T-helper 17 cell (primary cell): ENCODE measurements at regions not wholly inside any gene's neighbourhood (a gene's known extent, or its start where the extent isn't known, plus 50 kb on each side); places are given as distances from the start of the nearest gene placed in this dataset.

ENCODE experiments used
- ATAC-seq: fragments of 150-1000 bp; cut with Tn5 transposase; 2 replicates; pipeline ENCODE4 v1.10.0; 2021; ENCODE audit warnings: mild to moderate bottlenecking, moderate library complexity
- DNase-seq, 3 donors: peaks; one replicate each; pipeline versions ENCODE4 v3.0.0 to v3.0.0-alpha.2; 2020 to 2021
- H3K9me3 ChIP-seq: one replicate; pipeline ENCODE4 v1.7.0; 2013; ENCODE audit warnings: low read length, mild to moderate bottlenecking; ENCODE audit not compliant: control insufficient read depth, poor library complexity, severe bottlenecking
- H3K27ac Mint-ChIP-seq: one replicate; pipeline ENCODE4 v1.8.0; 2022; ENCODE audit warnings: mild to moderate bottlenecking, moderate library complexity, mixed read lengths
- H3K27me3 Mint-ChIP-seq: one replicate; pipeline ENCODE4 v1.8.0; 2022; ENCODE audit warnings: mixed read lengths
- H3K36me3 Mint-ChIP-seq: one replicate; pipeline ENCODE4 v1.8.0; 2022; ENCODE audit warnings: low read depth, mixed read lengths
- H3K4me1 Mint-ChIP-seq: one replicate; pipeline ENCODE4 v1.8.0; 2022; ENCODE audit warnings: mild to moderate bottlenecking, mixed read lengths
- H3K4me3 Mint-ChIP-seq: one replicate; pipeline ENCODE4 v1.8.0; 2022; ENCODE audit warnings: mild to moderate bottlenecking, moderate library complexity, mixed read lengths

DNA sequence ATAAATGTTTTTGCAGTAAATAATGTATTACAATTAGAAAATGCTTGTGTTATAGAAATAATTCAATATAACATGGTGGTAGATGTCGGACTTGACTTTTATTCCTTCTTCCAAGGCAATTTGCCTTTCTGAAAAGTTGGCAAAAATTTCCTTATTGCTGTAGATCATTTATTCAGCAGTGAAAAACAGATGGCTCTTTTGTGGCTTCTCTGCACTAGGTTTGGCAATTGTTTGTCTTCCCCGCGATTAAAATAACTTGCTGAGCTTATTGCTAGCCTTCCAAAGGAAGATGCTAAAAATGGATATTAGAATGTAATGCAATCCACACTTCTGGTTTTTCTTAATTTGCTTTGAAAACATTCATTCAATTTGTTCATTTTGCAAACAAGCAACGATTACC lies 1977.9 kb upstream of the ADGRL3 start:
- no peaks in the 10 kb centered on the region for H3K27me3 Mint-ChIP-seq
- no peaks in the 10 kb centered on the region for H3K9me3 ChIP-seq
- no peaks in the 10 kb centered on the region for H3K4me1 Mint-ChIP-seq
- H3K4me3 Mint-ChIP-seq = no peak overlapping the region
- DNase-seq (no peak), ATAC-seq (no peak)
- no peaks in the 10 kb centered on the region for H3K36me3 Mint-ChIP-seq
- no peak overlapping the region for H3K27ac Mint-ChIP-seq

DNA sequence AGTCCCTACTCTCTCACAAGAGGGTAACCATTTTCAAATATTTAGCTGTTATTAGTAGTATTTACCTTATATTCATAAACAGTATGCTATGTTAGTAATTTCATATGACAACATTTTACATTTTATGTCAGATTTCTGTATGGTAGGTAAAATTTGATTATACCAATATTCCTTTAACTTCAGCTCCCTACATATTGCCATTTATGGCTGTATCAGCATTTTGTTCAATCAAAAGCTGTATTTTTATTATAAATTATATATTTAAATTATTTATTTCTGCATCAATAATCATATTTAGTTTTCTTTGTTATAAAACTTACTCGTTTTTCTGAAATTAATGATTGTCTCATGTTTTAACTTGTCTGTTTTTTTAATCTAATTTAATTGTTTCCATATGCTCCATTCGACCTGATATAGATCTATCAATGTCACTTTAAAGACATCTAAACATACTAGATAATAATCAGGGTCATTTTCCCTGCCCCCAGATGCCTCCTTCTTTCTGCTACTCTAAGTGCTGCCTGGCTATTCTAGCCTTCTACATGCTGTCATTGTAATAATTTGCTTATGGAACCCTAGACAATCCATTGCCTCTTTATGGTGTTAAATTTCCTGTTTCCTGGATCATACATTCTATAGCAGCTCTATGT lies 1976.7 kb upstream of the ADGRL3 start:
- Mint-ChIP-seq H3K4me1 (no peaks in the 10 kb centered on the region), H3K27me3 (no peaks in the 10 kb centered on the region), H3K4me3 (no peak overlapping the region), H3K27ac (no peak overlapping the region), H3K36me3 (no peaks in the 10 kb centered on the region)
- no peak for DNase-seq
- no peak for ATAC-seq
- H3K9me3 ChIP-seq = no peaks in the 10 kb centered on the region

DNA sequence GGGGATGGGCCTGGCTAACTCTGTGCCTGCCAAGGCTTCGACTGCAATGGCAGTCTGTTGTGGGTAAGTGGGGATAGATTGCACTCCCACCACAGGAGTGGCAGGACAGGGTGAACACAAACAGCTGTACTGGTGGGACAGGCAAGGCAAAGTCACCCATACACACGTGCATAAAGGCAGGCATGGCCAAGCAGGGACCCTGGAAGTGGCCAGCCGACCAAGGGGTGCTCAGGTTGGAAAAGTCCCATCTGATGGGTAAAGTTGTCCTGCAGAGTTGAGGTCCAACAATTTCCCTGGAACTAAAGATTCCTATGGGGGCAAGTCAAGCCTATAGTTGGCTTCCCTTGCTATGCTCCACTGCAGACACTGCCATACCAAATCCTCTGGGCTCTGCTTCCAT lies 1961.9 kb upstream of the ADGRL3 start:
- no peak for DNase-seq
- no peaks in the 10 kb centered on the region for H3K9me3 ChIP-seq
- no peak overlapping the region for H3K27ac Mint-ChIP-seq
- no peaks in the 10 kb centered on the region for H3K4me1 Mint-ChIP-seq
- ATAC-seq = no peak
- H3K4me3 Mint-ChIP-seq = no peak overlapping the region
- no peaks in the 10 kb centered on the region for H3K27me3 Mint-ChIP-seq
- no peaks in the 10 kb centered on the region for H3K36me3 Mint-ChIP-seq

DNA sequence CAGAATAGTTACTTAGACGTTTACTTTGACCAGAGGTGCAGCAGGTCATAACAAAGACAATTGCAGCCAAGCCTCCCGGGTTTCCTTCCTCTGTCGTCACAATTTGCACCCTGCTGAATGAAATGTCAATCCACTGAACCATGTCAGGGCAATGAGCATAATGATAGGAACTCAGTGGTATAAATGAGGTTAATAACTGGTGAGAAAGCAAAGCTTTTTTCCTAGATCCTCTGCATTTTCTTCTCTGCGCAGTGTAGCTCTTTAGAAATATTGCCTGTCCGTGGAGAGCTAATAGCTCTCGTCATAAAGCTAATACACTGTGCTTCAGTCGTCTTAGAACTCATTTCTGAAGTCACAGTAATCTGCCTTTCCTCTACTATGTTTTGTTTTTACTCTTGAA lies 1960.1 kb upstream of the ADGRL3 start:
- H3K27me3 Mint-ChIP-seq = no peaks in the 10 kb centered on the region

DNA sequence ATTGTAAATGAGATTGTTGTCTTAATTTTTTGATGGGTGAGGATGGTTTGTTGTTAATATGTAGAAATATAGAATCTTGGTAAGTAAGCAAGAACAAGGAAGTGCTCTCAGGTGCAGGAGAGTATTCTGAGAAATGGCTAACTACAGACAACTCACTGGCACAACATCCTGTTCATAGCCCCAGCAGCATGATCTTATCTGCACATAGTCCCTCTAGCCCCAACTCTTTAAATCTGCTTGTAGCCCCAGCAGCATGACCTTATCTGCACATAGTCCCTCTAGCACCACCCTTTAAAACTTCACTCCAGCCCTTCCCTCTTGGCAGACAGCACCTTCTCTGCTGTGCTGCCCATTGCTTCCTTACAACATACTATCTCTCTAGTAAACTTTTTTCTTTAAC lies 1957.1 kb upstream of the ADGRL3 start:
- no peaks in the 10 kb centered on the region for H3K4me1 Mint-ChIP-seq

More for the DNA sequence above, 1960.1 kb upstream of the ADGRL3 start:
- Mint-ChIP-seq H3K4me1 (no peaks in the 10 kb centered on the region), H3K27ac (no peak overlapping the region), H3K4me3 (no peak overlapping the region), H3K36me3 (no peaks in the 10 kb centered on the region)
- DNase-seq = no peak
- no peaks in the 10 kb centered on the region for H3K9me3 ChIP-seq
- ATAC-seq = no peak

DNA sequence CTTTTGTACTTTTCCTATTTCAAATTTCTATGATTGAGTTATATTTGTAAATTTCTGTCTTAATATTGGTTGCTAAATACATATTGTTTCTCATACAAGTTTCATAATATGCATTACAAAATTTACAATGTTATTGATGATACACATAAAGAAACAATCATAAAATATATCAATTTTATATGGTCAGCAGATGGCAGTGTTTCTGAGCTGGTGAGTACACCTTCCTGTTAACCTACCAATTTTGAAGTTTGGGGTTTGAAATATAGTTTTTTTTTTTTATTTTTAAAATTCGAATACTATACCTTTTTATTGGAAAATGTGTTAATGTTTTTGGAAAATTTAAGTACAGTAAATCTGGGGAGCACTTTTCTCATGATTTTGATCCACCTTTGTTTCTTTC lies 1953.1 kb upstream of the ADGRL3 start:
- DNase-seq (no peak), ATAC-seq (no peak)
- H3K4me3 Mint-ChIP-seq = no peak overlapping the region
- no peaks in the 10 kb centered on the region for H3K27me3 Mint-ChIP-seq
- H3K36me3 Mint-ChIP-seq = no peaks in the 10 kb centered on the region
- no peaks in the 10 kb centered on the region for H3K4me1 Mint-ChIP-seq
- H3K27ac Mint-ChIP-seq = no peak overlapping the region
- no peaks in the 10 kb centered on the region for H3K9me3 ChIP-seq

More for the DNA sequence above, 1957.1 kb upstream of the ADGRL3 start:
- ATAC-seq (no peak), DNase-seq (no peak)
- no peak overlapping the region for H3K4me3 Mint-ChIP-seq
- H3K9me3 ChIP-seq = no peaks in the 10 kb centered on the region
- H3K27ac Mint-ChIP-seq = no peak overlapping the region
- H3K27me3 Mint-ChIP-seq = no peaks in the 10 kb centered on the region
- no peaks in the 10 kb centered on the region for H3K36me3 Mint-ChIP-seq

DNA sequence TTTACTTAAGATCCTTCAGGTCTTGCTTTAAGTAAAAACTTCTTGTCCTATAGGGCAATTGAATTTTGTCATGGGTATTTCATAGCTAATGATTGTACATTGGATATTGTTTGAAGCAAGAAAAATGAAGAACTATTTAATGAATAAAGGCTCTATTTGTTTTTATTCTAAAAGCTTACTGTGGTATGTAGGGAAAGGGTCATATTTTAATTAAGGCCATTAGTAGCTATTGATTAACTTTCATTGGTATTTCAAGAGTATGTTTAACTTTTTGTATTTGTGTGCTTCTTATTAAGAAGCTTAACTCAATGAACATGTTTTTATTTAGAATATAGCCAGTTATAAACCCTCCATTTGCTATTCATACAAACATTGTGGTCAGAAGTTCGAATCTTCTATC lies 1951.8 kb upstream of the ADGRL3 start:
- DNase-seq (no peak), ATAC-seq (no peak)
- Mint-ChIP-seq H3K4me3 (no peak overlapping the region), H3K36me3 (no peaks in the 10 kb centered on the region), H3K27me3 (no peaks in the 10 kb centered on the region), H3K4me1 (no peaks in the 10 kb centered on the region), H3K27ac (no peak overlapping the region)
- no peaks in the 10 kb centered on the region for H3K9me3 ChIP-seq

DNA sequence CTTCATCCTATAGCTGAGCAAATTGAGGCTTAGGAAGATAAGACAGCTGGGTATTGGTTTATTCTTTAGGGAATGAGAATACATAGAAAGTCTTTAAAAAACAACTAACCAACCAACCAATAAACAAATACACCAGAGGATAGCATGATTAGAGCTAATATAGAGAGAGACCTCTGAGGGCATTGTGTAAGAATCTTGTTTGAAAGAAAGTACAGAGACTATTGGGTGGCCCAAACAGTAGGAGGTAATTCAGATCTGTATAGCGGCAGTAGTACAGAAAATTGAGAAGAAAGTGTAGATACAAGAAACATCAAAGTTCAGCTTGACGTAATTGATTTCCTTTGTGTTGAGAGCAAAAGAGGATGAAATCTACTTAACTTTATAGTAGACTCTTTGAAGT lies 1951.0 kb upstream of the ADGRL3 start:
- Mint-ChIP-seq H3K4me3 (no peak overlapping the region), H3K27me3 (no peaks in the 10 kb centered on the region), H3K27ac (no peak overlapping the region), H3K36me3 (no peaks in the 10 kb centered on the region), H3K4me1 (no peaks in the 10 kb centered on the region)
- H3K9me3 ChIP-seq = no peaks in the 10 kb centered on the region
- no peak for DNase-seq
- ATAC-seq = no peak

DNA sequence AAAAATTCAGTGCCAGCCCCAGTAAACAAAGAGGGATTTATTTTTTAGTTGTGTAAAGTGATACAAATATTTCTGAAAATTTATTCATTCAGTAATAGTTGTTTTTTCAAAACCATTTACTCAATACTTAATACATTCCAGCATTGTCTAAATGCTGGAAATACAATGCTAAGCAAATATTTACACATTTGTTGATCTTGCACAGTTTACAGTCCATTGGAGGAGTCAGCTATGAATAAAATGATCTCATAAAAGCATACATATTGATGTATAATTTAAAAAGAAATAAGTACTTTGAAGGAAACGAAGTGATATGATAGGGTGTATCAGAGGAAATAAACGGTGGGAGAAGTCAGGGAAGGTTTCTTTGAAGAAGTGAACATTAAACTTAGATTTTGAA lies 1942.1 kb upstream of the ADGRL3 start:
- no peaks in the 10 kb centered on the region for H3K36me3 Mint-ChIP-seq

DNA sequence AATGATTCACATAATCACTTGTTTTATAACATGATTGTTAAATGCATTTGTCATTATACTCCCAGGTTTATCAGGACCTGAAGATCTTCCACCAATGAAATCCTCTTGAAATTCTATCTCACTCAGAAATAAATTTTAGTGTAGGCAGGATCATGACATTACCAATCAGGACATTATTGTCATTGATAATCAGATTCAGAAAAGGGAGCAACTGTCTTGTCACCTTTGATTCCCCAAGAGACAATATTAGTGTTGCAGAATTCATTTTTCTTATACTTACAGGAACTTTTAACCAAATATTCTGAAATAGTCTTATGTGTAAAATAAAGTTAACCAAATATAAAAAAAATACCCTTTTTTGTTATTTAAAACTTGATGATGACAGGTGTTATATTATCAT lies 1892.5 kb upstream of the ADGRL3 start:
- Mint-ChIP-seq H3K4me3 (no peak overlapping the region), H3K27me3 (no peaks in the 10 kb centered on the region), H3K36me3 (no peaks in the 10 kb centered on the region), H3K27ac (no peak overlapping the region), H3K4me1 (no peaks in the 10 kb centered on the region)
- no peak for DNase-seq
- ATAC-seq = no peak
- H3K9me3 ChIP-seq = no peaks in the 10 kb centered on the region

More for the DNA sequence above, 1942.1 kb upstream of the ADGRL3 start:
- H3K9me3 ChIP-seq = no peaks in the 10 kb centered on the region
- H3K4me3 Mint-ChIP-seq = no peak overlapping the region
- no peaks in the 10 kb centered on the region for H3K4me1 Mint-ChIP-seq
- H3K27ac Mint-ChIP-seq = no peak overlapping the region
- DNase-seq = no peak
- ATAC-seq = no peak
- no peaks in the 10 kb centered on the region for H3K27me3 Mint-ChIP-seq

DNA sequence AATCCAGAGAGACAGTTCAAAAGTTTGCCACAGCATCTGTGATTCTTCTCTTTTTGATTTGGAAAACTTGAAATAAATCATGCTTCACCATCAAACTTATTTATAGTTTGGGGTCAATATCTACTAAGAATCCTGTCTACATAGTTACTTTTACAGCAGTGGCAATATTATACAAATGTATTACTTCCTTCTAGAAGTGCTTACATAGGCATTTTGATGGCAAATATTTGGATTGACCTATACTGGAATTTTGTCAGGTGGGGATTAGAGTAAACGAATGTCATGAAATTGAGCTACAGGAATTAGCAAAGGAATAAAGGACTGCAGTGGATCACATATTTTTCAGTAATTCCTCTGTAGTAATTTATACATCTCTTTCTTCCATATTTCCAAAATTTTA lies 1885.5 kb upstream of the ADGRL3 start:
- Mint-ChIP-seq H3K27ac (no peak overlapping the region), H3K4me3 (no peak overlapping the region)
- ATAC-seq = no peak

DNA sequence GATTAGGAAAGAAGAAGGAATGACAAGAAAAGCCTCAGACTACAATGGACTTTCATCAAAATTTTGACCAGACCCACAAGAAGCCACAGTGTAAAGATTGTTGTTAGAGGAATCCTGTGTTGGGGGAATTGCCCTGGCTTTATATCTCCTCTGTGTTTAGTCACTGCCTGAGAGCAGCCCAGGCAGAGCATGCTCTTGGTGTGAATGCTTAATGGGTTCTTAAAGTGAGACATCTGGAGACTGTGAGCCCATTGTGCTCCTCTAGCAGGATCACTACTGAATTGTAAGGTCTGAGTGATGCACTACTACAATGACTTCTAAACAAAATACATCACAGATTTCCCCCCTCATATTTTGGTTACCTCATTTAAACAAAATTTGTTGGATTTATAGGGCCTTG lies 1860.5 kb upstream of the ADGRL3 start:
- no peaks in the 10 kb centered on the region for H3K9me3 ChIP-seq
- H3K27me3 Mint-ChIP-seq = no peaks in the 10 kb centered on the region
- ATAC-seq (no peak), DNase-seq (no peak)
- no peaks in the 10 kb centered on the region for H3K36me3 Mint-ChIP-seq
- no peaks in the 10 kb centered on the region for H3K4me1 Mint-ChIP-seq
- no peak overlapping the region for H3K27ac Mint-ChIP-seq
- no peak overlapping the region for H3K4me3 Mint-ChIP-seq

More for the DNA sequence above, 1885.5 kb upstream of the ADGRL3 start:
- DNase-seq = no peak
- H3K27me3 Mint-ChIP-seq = no peaks in the 10 kb centered on the region
- H3K4me1 Mint-ChIP-seq = no peaks in the 10 kb centered on the region
- no peaks in the 10 kb centered on the region for H3K36me3 Mint-ChIP-seq
- H3K9me3 ChIP-seq = no peaks in the 10 kb centered on the region

DNA sequence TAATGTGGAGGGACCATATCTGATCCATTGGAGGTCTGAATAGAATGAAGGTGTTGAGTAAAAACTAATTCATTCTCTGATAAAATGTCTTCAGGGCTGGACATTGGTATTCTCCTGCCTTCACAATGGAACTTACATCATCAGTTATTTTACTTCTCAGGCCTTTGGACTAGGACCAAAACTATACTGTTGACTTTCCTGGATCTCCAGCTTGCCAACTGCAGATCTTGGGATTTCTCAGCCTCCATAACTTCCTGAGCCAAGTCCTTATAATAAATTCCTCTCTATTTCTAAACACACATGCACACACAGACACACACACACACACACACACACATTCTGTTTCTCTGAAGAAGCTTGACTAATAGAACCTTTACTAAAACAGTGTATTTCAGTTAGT lies 1858.6 kb upstream of the ADGRL3 start:
- Mint-ChIP-seq H3K27ac (no peak overlapping the region), H3K27me3 (no peaks in the 10 kb centered on the region), H3K4me3 (no peak overlapping the region), H3K4me1 (no peaks in the 10 kb centered on the region), H3K36me3 (no peaks in the 10 kb centered on the region)
- no peak for DNase-seq
- ATAC-seq = no peak
- no peaks in the 10 kb centered on the region for H3K9me3 ChIP-seq

DNA sequence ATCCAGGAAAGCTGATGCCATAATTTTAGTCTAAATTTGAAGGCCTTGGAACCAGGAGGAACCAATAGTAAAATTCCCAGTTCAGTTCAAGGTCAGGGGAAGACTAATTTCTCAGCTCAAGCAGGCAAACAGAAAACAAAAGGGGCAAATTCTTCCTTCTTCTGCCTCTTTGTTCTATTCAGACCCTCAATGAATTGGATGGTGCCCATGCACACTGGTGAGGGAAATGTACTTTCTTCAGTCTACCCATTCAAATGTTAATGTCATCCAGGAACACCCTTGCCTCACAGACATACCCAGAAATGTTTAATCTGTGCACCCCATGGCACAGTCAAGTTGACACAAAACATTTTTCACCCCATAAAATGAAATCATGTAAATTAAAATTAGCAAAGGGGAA lies 1851.2 kb upstream of the ADGRL3 start:
- no peaks in the 10 kb centered on the region for H3K27me3 Mint-ChIP-seq
- no peaks in the 10 kb centered on the region for H3K4me1 Mint-ChIP-seq
- no peak overlapping the region for H3K27ac Mint-ChIP-seq
- H3K36me3 Mint-ChIP-seq = no peaks in the 10 kb centered on the region
- ATAC-seq (no peak), DNase-seq (no peak)
- no peak overlapping the region for H3K4me3 Mint-ChIP-seq
- H3K9me3 ChIP-seq = no peaks in the 10 kb centered on the region
